Head of caudate nucleus (tissue), 42 donors: ENCODE measurements at regions not wholly inside any gene's neighbourhood (a gene's known extent, or its start where the extent isn't known, plus 50 kb on each side); places are given as distances from the start of the nearest gene placed in this dataset.
"Not testable (repeated sequence)": the region's sequence is repeated elsewhere in the genome, so short reads cannot be mapped to it uniquely, and the experiment has no call there.

ENCODE experiments used
- DNase-seq, 42 donors: peaks; one replicate each; pipeline versions ENCODE4 v3.0.0 to v3.0.0-alpha.2; 2020 to 2021; ENCODE audit warnings: mixed read lengths in 7 of 42
- intact Hi-C: fragments of 100-400 bp; cut with DNase I; formaldehyde crosslinking; loops from one replicate; pipeline ENCODE4 v1.15.0; 2022

DNA sequence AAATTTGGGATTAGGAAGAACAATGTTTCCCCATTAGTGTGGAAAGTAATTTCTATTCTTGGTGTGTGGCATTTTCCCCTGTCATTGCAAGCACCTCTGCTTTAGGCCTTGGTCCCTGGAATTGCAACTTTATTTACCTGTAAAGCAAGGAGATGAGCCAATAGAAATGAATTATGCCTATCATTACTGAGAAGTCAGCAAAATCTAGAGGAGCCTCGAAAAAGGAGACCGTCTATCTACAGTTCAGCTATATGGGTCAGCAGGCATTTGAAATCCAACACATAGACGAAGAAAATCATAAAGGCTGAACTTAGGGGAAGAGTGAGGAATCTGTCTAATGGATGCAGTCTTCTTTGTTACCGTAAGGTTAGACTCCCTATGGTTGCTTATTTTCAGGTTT, 161.1 kb downstream of the CCDC71L start:
- intact Hi-C loops, result no loop called here
- DNase-seq, result no peak

DNA sequence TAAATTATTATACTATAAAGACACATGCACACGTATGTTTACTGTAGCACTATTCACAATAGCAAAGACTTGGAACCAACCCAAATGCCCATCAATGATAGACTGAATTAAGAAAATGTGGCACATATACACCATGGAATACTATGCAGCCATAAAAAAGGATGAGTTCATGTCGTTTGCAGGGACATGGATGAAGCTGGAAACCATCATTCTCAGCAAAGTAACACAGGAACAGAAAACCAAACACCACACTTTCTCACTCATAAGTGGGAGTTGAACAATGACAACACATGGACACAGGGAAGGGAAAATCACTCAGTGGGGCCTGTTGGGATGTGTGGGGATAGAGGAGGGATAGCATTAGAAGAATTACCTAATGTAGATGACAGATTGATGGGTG, 163.0 kb downstream of the CCDC71L start:
- intact Hi-C loops, DNase-seq: not testable (repeated sequence)

DNA sequence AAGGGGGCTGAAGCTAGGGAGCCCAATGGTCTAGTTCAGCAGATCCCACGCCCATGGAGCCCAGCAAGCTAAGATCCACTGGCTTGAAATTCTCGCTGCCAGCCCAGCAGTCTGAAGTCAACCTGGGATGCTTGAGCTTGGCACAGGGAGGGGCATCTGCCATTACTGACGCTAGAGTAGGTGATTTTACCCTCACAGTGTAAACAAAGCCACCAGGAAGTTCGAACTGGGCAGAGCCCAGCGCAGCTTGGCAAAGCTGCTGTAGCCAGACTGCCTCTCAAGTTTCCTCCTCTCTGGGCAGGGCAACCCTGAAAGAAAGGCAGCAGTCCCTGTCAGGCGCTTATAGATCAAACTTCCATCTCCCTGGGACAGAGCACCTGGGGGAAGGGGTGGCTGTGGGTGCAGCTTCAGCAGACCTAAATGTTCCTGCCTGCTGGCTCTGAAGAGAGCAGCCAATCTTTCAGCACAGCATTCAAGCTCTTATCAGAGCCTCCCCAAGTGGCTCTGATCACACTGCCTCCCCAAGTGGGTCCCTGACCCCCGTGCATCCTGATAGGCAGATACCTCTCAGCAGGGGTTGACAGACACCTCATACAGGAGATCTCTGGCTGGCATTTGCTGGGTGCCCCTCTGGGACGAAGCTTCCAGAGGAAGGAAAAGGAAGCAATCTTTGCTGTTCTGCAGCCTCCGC, 167.8 kb downstream of the CCDC71L start:
- DNase-seq, result no peak
- intact Hi-C loops, result no loop called here

DNA sequence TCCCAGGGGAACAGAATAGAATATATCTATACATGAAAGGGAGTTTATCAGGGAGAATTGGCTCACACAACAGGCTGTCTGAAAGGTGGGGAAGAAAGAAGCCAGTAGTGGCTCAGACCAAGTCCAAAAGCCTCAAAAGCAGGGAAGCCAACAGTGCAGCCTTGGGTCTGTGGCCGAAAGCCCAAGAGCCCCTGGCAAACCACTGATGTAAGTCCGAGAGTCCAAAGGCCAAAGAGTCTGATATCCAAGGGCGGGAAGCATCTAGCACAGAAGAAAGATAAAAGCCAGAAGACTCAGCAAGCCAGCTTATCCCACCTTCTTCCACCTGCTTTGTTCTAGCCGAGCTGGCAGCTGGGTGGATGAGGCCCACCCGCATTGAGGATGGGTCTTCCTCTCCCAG, 172.5 kb downstream of the CCDC71L start:
- DNase-seq, result no peak
- intact Hi-C loops, result no loop called here

DNA sequence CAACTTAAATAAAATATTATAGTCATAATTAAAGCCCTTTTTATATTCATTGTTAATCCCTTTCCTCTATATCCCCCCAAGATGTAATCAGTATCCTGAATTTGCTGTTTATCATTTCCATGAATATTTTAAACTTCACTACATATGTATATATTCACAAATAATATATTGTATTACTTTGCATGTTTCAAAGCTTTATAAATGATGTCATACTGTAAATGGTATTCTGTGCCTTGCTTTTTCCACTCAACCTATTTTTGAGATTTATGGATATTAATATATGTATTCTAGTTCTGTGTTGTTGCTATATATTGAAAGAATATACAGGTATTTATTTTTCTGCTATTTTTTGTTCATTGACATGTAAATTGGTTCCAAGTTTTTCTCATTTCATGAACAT, 173.1 kb downstream of the CCDC71L start:
- intact Hi-C loops, result no loop called here
- DNase-seq, result no peak

DNA sequence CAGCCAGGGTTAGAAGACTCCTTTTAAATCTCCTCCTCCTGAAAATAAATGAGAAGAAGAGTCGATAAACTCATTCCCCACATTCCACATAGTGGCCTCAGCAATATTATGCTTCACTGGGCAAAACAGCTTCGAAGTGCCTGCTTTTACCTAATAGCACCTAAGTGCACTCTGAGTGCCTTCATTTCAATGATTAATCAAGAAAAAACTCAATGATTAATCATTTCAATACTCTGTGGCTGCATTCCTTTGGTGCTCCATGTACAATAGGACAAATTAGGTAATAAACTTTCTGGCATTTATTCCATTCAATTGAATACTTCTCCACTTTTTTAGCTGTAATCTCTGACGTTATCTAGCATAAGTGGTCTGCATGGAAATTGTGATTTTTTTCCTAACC, 174.6 kb downstream of the CCDC71L start:
- DNase-seq, result no peak
- intact Hi-C loops, result no loop called here

DNA sequence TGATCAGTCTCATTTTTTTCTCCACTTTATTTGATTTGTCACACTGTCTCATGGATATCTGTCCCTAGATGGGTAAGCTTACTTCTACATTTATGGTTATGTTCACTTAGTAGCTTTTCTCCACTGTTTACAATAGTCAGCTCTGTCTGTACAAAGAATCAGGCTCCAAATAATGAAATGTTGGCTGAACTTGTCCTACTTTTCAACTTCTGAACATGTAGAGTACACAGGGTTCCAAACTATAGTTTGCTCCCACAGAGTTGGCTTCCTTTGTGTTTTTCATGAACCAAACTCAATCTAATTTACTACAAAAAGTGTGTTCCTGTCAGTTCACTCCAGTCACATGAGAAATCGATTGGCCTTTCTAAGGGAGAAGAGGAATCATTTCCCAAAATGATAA, 175.0 kb downstream of the CCDC71L start:
- DNase-seq, result no peak
- intact Hi-C loops, result no loop called here

DNA sequence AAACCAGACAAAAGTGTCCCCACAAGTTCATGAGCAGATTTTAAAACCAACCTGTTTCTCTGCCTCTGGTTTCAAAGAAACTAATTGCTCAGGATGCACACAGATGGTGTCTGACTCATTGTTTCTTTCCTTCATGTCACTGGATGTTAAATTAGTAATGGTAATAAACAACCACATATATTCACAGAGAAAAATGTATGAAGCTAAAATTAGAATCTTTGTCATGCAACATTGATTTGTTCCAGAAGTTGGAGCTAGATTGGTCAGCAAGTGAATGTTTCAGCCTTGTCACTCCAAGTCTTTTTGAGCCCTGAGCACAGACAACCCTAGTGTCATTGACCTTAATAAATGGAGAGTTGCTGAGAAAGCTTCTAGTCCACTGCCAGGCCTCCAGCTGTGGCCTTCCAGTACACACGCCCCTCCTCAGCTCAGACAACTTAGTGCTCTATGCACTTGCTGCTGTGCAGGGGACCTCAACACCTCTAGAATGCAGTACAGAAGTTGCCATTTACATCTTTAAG, 175.9 kb downstream of the CCDC71L start:
- no peak for DNase-seq

DNA sequence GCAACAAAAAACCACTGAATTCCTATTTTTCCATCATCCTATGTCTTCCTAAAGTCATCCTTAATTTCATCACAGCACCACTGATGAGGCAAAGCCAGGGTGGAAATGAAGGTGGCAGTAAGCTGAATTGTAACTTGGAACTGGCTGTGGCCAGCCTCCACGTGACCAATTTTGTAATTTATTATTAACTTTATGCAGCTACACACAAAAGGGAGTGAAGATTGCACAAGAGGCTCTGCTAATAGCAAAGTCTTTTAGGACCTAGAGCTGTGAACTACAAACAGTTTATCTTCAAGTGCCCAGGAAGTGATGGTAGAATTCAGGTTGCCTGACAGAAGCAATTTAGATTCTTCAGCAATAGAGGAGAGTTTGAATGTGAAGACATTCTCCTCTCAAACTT, 176.4 kb downstream of the CCDC71L start:
- no peak for DNase-seq
- intact Hi-C loops, result no loop called here

More for the DNA sequence above, 175.9 kb downstream of the CCDC71L start:
- intact Hi-C loops, result no loop called here

DNA sequence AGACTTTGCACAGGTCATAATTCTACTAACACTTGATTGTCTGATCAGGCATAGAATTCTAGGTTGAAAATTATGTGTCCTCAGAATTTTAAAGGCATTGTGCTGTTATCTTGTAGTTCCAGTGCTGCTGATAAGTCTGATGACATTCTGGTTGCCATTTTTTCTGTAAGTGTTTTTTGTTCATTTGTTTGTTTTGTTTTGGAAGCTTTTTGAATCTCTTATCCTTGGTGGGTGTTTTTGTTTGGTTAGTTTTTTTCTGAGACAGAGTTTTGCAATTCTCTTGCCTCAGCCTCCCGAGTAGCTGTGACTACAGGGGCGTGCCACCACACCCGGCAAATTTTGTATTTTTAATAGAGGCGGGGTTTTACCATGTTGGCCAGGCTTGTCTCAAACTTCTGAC, 178.9 kb downstream of the CCDC71L start:
- intact Hi-C loops, result no loop called here
- no peak for DNase-seq

DNA sequence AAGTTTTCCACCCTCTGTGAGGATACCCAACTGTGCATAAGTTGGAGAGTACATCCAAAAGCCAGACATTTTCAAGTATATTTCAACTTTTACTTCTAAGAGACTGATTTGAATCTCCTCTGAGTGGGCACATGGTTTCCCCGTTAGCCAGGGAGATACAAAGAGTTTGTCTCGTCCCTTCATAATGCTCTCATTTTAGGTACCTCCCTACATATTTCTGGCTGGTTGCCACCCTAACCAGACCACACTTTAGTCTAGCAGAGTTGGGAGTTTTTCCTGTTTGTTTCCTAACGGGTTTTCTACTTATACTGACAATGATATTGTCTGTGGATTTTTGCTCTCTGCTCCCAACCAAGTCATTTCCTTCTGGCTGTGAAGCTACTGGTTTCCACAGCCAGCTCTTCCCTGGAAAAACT, 180.3 kb downstream of the CCDC71L start:
- intact Hi-C loops, result no loop called here
- DNase-seq, result no peak

DNA sequence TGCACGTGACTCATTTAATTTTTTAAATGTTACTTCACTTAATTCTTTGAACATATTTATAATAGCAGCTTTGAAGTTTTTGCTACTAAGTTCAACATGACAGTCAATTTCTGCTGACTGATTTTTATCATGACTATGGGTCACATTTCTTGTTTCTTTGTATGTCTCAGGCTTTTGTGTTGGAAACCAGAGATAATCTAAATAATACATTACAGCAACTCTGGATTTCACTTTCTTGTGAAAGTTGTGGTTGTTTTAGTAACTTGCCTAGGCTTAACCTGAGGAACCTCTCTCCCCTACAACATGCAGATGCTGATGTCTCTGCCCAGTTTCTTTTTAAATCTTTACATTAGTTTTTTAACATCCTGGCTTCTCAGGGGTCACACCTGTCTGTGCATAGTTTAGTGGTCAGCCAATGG, 180.8 kb downstream of the CCDC71L start:
- intact Hi-C loops, result no loop called here
- no peak for DNase-seq

DNA sequence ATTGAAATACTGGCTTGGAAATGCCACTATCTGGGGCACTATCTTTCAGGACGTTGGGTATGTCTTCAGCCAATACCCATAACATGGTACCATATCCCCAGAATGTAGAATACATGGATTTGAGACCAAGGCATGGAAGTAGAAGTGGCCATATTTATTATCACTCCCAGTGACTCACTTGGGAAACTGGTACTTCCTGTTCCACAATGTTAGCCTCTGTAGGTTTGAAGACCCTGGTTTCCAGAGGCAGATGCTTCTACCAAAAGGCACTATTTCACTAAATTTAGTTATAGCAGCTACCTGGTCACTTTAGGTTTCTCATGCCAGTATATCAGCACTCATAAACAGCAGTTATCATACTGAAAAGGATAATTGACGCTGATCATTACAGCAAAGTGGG, 184.2 kb downstream of the CCDC71L start:
- no peak for DNase-seq
- intact Hi-C loops, result no loop called here

DNA sequence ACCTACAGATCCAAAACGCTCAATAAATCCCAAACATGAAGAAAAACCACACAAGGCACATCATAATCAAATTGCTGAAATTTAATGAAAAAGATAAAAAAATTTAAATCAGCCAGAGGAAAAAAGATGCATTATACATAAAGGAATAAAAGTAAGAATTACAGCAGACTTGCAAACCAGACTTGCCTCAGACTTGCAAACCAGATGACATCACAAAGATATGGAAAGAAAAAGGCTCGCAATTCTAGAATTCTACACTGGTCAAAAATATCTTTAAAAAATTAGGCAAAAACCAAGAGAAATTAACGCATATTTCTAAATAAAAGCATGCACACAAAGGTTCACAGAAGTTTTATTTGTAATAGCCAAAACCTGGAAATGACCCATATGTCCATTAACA, 188.0 kb upstream of the NAMPT start:
- intact Hi-C loops, result no loop called here
- DNase-seq, result no peak

DNA sequence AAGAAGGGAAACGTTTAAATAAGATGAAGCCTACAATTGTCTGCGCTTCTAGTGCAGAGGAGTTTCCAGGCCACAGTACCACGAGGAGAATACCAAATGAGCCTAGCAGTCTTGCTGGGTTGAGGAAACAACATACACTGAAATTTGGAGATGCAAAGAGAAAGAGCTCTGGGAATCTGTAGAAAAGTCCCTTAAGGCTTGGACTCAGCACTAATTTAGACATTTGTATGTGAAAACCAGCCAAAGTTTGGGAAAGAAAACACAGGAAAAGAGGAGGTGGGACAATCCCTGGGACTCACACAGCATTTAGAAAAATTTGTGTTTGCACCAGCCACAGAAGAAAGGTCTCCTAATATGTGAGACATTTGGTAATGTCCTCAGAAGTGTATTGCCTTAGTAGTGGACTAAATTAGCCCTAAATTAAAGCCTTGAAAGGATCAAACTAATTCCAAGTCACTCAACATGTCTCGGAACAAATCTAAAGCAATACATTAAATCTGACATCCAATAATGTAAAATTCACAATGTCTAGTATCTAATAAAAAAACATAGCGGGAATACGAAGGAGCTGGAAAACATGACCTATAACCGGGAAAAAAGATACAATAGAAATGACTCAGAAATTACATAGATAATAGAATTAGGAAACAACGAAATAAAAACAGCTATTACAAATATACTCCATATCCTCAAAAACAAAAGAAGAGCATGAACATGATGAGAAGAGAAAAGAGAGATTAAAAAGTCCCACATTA, 187.1 kb upstream of the NAMPT start:
- no peak for DNase-seq
- intact Hi-C loops, result no loop called here

DNA sequence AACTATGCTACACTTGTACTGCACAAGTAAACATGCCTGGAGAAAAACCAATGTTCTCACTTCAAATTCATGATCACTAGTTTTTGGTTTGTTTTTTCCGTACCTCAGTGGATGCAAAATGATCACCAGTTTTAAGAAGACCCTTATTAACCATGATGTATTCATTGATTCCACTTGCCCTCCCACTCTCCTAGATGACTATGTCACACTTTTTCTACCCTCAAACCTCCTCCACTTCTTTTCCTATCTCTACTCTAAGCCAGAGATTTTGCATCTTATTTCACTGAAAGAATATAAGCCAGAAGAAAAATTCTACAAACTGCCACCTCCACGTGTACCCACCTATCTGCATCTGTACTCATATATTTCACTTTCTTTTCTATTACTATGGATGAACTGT, 186.2 kb upstream of the NAMPT start:
- intact Hi-C loops, result no loop called here
- no peak for DNase-seq

DNA sequence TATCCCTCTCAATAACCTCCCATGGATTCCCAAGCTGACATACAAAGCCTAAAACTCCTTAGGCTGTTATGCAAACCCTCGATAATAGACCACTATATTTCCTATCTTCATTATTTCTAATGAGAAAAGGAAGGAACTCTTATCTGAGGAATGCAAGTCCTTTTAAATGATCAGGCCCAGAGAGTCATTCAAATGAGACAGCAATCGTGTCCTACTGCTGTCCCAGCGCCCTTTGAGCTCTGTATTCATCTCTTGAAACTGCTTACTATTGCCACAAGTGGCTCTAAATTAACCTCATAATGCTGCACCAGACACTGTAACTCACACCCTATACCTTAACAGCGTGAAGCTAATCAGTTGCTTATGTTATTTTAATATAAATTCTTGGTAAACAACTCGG, 182.1 kb upstream of the NAMPT start:
- DNase-seq, result no peak
- intact Hi-C loops, result no loop called here

DNA sequence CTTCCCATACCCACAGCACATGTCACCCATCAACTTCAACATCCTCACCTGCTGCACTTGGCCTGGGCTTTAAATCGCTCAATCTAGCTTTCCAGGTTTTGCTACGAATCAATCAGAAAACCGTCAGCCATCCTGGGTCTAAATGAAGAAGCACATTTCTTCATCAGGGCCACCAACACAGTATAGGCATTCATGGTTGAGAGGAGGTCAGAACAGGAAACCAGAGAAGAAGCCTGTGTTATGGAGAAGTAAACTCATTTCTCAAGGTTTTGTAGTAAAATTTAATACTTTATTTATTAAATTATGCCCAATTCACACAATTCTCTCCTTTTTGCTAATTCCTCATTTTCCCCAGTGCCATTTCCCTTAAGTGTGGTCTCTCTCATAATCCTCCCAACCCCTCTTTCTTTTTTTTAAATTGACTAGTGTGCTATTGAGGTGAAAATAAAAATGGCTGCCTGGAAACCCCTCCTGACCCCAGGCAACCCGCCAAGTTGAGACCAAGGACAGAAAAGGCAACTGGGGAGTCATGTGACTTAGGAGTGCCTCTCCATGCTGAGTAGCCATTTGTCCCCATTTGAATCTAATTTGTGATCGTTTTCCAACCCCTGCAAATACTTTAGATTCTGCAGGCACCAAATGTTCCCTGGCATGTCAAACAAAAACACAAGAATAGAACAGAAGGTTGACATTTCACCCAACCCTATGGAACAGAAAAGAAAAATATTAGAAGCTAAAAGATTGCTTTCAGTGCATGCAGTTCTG, 181.1 kb upstream of the NAMPT start:
- intact Hi-C loops, result no loop called here
- no peak for DNase-seq

DNA sequence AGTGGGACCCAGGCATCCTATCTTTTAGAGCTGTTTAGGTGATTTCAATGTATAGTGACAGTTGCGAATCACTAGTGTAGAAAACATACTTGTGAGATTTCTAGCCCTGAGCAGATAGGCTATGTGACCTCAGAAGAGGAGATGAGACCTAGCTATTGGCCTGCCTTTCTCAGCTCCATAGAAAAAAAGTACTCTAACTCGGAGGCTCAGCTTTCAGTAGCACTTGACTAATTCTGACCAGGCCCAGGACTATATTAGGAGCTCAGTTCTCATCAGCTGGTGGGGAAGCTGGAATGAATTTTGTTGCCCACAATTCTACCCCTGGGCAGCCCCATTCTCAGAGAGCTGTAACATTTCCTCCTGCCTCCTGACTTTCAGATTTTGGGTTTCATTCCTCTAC, 179.9 kb upstream of the NAMPT start:
- no peak for DNase-seq
- intact Hi-C loops, result no loop called here
